ENCODE measurements at regions not wholly inside any gene's neighbourhood (a gene's known extent, or its start where the extent isn't known, plus 50 kb on each side); places are given as distances from the start of the nearest gene placed in this dataset.

- TF ChIP-seq CTCF (optimal IDR thresholded peaks at IDR 0.05 in 1 of 3, IDR thresholded peaks at IDR 0.05 in 1 of 3, conservative IDR thresholded peaks at IDR 0.05 in 1 of 3; ENCODE audit: extremely low read depth in 1 of 3, insufficient read depth in 2 of 3, low read length in 3 of 3) = no peak
- no peak for TF ChIP-seq EZH2 (IDR thresholded peaks at IDR 0.05; ENCODE audit: low read length)
Measured at GRCh38 chr5:163165277-163165676, 272.1 kb upstream of the CCNG1 start.

Measured in keratinocyte (primary cell).